GM18517 (cell line): ENCODE measurements at regions not wholly inside any gene's neighbourhood (a gene's known extent, or its start where the extent isn't known, plus 50 kb on each side); places are given as distances from the start of the nearest gene placed in this dataset.

Experiments
- ATAC-seq: cut with Tn5 transposase; IDR thresholded peaks from one replicate; pipeline ENCODE4 v1.9.1; 2021; ENCODE audit warnings: mild to moderate bottlenecking, moderate library complexity; ENCODE audit not compliant: unreplicated experiment

DNA sequence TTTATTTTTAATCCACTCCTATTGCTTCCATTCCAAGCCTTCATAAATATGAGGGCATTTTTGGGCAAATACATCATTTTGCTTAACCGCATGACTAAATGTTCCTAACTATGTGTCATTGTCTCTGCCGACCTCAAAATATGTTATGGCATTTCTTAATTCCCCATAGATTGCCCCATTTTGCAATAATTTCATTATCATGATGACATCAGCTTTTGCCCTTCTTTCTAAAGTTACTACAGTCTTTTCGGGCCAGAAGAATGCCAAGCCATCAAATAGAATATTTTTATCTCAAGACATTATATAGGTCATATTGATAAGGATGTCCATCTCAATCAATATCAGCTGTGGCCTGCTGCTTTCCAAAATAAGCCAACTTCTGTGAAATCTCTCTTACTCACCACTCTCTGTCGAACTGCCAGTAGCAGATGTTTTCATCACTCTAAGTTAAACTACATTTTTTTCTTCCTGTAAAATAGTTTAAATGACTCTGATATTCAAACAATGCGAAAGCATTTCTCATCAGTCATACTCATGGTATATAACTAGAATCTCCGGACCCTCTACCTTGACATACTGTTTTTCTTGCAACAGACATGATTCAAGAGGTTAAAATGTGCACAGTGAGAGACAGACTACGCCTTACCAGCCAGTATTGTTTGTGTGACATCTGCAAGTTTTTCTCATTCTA, 1254.6 kb upstream of the CELF2 start:
- no peak for ATAC-seq

GRCh38 chr10:9766762-9767161, 1250.9 kb upstream of the CELF2 start:
- no peak for ATAC-seq

- ATAC-seq: no peak
These were observed 1236.0 kb upstream of the CELF2 start for GRCh38 chr10:9781666-9782065.

- ATAC-seq: no peak
These were observed 1231.6 kb upstream of the CELF2 start for GRCh38 chr10:9786101-9786500.

GRCh38 chr10:9786576-9786975, 1231.1 kb upstream of the CELF2 start:
- no peak for ATAC-seq

DNA sequence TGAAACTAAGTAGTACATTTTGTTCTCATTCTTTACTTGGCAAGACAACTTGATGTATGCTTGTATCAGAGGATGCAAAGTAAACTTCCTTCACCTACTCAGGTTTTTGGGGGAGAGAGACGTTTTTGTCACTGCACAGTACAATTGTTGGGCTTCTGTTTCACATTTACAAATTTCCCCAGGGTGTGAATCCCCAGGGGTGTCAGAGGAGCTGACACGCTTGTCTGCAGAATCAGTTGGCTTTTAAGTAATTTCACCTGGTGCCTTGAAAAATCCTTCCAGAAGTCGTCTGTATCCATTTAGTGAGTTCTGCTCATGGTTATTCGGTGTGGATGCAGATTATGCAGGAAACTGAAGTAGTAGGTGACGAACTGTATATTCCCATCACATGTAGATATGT, 1227.7 kb upstream of the CELF2 start:
- no peak for ATAC-seq

DNA sequence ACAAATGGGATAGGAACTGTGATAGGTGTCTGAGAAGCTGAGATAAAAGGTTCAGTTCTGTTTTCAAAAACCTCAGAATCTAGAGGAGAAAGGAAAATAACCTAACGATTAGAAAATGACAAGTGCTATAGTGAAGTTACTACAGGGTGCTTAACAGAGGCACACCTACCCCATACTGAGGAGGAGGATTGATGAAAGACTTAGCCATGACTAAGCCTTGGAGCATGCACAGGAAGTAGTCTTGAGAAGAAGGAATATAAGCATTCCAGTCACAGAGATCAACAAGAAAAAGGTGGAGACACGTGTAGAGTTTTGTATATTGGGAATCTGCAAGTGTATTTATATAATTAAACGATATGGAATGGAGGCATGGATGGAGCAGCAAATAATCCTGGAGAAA, 1225.5 kb upstream of the CELF2 start:
- ATAC-seq: no peak

DNA sequence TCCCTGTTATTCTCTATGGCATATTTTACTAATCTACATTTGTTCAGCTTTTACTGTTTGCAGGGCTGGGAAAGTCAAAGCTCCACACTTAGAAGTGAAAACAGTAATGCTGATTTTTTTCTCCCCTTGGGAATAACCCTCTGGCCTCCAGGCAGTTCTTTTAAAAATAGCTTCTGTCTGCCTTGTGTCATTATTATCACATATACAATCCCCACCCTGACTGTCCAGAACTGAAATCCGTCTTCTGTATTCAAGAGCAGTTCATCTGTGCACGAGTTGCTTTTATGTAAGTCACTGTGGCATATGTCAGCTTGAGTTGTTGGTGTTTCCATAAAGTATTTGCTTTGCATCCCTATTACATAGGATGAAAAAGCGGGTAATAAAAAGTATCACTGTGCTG, 1221.1 kb upstream of the CELF2 start:
- ATAC-seq: no peak

DNA sequence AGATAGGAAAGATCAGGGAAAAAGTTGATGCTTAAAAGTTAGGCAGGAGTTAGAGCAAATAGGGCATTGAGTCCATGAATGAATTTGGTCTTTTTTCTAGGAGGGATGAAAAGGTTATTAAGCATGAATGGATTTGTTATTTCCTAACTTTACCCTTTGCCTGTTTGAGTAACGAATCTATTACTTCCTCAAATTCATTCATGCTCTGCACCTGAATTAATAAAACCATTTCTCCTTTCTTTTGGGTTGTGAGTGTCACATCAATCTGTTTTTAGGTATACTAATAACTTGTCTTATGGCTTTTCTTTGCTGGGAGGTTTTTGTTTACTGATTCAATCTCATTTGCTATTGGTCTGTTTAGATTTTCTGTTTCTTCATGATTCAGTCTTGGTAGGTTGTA, 1217.7 kb upstream of the CELF2 start:
- ATAC-seq: no peak

DNA sequence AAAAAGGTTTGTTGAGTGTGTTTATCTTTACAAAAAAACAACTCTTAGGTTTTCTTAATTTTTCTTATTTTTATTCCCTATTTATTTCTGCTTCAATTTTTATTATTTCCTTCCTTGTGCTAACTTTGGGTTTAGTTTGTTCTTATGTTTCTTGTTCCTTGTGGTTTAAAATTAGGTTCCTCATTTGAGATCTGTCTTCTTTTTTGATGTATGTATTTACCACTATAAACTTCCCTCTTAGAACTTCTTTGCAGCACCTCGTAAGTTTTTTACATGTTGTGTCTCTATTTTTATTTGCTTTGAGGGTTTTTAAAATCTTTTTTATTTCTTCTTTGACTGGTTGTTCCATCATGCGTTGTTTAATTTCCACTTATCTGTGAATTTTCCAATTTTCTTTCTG, 1217.1 kb upstream of the CELF2 start:
- ATAC-seq: no peak

- ATAC-seq: no peak
These were observed 1209.8 kb upstream of the CELF2 start for GRCh38 chr10:9807846-9808245.

- no peak for ATAC-seq
These were observed 1206.1 kb upstream of the CELF2 start for GRCh38 chr10:9811601-9812000.

DNA sequence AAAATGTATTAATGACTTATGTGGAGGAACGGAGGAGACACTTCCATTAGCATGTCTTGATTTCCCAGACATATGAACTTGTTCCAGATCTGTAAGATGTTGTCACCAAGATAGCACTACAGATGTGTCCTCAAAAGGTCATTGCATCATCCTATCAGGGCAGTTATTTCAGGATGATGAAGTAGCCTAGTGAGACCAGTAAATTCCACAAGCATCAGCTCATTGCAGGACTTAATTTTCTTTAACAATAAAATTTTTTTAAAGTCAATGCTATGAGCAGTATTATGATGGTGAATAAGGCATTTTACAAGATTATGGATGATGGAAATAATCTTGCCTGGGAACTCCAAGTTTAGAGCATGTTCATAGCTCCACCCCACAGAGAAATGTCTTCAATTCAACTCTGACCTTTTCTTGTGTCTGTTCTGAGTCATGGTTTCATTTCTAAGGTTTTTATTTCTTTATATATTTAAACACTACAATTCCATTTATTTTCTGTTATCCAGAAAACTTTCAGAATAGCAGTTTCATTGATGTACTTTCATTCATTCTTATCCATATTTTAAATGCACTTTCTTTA, 1203.3 kb upstream of the CELF2 start:
- ATAC-seq: no peak

- ATAC-seq: no peak
These were observed 1197.7 kb upstream of the CELF2 start for GRCh38 chr10:9819756-9820494.

DNA sequence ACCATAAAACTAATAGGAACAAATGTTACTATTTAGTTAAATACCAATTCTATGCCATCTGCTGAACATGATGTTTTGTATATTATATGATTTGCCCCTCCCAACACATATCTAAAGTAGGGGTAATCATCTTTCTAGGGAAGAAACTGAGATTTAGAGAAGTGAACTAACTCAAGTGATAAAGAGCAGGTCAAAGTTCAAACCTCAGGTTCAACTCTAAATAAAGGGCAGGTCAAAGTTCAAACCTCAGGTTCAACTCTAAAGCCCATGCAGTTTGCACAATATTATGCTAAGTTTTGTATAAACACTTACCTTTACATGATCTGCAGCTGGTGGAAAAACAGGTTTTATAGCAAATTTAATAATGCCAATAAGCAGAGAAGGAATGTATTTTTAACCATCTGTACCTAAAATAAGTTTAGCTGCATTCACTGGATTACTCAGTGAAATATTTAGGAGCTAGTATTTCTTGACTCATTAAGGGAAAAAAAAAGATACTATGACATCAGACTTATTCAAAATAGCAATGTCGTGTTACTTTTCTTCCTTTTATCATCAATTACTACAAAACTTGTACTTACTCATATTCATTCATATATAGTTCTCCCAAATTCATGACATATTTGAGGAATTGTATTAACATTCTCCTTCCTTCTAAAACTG, 1194.3 kb upstream of the CELF2 start:
- ATAC-seq: no peak

DNA sequence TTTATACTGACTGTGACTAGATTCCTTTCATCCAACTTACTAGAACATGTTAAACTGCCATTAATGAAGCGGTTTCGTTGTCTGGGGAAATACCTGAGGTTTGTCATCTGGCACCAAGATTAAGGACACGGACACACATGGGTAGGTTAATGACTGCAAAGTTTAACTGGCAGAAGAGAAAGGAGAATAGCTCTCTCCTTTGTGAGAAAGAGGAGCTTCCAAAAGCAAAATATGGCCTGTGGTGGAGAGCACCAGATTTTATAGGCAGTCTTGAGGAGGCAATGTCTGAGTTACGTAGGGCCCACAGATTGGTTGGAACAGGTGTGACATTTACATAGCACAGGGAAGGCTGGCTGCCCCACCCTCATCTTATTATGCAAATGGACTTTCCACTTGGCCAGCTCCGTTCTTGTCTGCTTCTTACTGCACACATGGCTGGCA, 1193.0 kb upstream of the CELF2 start:
- no peak for ATAC-seq

DNA sequence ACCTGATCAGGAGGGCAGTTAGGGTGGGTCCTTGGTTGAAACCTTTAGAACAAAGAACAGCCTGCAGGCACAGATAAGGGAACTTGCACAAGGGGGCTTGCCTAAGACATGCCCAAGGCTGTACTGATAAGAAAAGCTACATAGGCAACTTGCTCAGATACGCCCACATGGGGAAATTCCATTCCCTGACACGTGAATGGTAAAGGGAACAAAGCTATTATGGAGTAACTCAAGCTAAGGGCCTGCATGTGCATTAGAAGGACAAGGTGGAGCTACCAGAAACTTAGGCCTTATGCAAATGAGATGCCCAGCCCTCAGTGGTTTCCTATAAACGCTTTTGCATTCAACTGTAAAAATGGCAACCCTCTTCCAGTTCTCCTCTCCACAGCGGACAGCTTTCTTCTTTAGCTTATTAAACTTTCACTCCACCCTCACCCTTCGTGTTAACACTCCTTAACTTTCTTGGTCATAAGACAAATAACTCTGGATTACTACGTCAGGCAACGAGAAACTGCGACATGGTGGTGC, 1192.1 kb upstream of the CELF2 start:
- no peak for ATAC-seq

DNA sequence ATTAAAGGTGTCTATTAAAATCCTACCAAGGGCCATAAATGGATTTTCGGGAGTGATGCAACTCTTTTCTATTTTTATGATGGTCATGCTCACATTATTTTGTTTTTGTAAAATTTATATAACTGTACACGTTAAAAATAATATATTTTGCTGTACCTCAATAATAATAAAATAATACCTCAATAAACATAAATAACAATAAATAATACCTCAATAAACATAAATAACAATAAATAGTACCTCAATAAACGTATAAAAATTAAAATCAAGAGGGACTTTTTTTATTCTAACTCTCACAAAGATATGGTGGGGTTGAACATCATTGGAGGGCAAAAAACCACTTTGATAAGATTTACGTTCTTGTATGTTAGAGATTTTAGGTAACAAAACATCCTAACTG, 1189.6 kb upstream of the CELF2 start:
- no peak for ATAC-seq

- ATAC-seq: no peak
These were observed 1183.7 kb upstream of the CELF2 start for GRCh38 chr10:9833942-9834341.

DNA sequence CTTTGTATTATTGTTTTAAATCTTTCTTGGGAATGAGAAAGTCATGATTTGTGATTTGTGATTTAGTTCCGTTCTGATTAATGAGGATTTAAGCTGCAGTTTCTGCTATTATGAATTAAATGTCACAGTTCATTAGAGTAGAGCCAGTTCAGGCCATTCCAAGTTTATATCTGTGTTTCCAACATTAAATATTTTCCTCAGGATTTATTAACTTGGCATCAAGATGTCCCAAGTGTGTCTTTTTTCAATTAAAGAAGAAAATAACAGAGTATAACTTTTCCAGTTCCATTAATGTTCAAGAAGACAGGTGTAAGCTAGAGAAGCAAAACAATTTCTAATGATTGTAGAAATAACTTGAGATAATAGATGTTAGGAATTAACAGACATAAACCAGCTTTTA, 1183.2 kb upstream of the CELF2 start:
- no peak for ATAC-seq

DNA sequence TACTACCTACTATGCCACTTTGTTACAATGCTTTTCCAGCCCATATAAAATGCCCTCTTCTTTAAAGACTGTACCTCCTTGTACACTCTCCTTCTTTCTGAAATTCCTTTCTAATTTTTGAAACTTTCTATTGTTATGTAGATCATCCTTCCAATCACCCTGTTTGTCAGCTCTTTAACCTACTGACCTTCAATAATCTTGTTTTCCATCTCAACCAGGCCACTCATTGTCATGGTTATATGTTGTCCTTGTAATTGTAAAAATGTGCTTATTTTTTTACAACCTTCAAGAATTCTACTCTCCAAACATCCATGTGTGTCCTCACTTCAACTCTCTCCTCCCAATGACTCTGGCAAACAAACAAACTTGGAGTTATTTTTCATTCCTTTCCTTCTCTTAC, 1172.6 kb upstream of the CELF2 start:
- no peak for ATAC-seq

DNA sequence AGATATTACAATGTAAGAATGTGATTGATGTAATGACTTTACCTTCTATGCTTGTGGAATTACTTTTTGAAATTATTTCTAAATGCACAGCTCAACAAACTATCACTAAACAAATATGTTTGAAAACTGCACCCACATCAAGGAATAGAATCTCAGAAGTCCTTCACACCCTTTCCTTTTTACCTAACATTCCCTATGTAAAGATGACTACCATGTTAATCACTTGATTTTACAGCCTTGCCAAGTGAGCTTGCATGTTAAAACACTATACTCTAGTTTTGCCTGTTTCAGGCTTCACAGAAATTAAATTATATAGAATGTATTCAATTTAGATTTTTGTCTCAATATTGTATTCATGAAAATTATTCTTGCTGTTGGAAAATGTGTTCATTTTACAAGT, 1169.4 kb upstream of the CELF2 start:
- ATAC-seq: no peak
